Erythroblast (primary cell): ENCODE measurements at regions not wholly inside any gene's neighbourhood (a gene's known extent, or its start where the extent isn't known, plus 50 kb on each side); places are given as distances from the start of the nearest gene placed in this dataset.

ENCODE experiments used
- GATA1 ChIP-seq: IDR thresholded peaks from 2 replicates; pipeline ENCODE4 v1.6.1; 2011; ENCODE audit warnings: low read depth, mild to moderate bottlenecking, control low read depth, low read length, moderate library complexity
- POLR2A ChIP-seq: IDR thresholded peaks from 2 replicates; pipeline ENCODE4 v1.6.1; 2011; ENCODE audit warnings: mild to moderate bottlenecking, low read length

DNA sequence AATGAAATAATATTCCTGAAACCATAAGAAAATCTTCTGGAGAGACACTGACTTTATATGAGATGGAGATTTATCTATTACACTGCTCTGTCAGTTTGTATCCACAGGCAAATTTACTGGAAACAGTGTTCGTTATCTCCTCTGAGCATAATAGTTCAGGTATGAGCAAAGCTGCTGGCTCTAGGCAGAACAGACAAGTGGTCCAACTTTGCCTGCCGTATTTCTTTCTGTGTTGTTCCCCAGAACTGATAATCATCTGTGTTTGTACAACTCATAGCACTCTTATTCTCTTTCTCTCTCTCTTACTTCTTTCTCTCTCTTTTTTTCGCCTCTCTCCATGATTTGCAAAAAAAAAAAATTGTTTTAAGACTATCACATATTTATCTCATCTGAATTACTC, 623.8 kb upstream of the CHORDC1 start:
- no peak for TF ChIP-seq POLR2A
- TF ChIP-seq GATA1: no peak
